Cardiac muscle cell (in vitro differentiated cells and primary cell): ENCODE measurements at regions not wholly inside any gene's neighbourhood (a gene's known extent, or its start where the extent isn't known, plus 50 kb on each side); places are given as distances from the start of the nearest gene placed in this dataset.
"Not testable (repeated sequence)": the region's sequence is repeated elsewhere in the genome, so short reads cannot be mapped to it uniquely, and the experiment has no call there.

Experiments used
- DNase-seq, 2 donors: peaks; one replicate each; pipeline versions ENCODE4 v3.0.0 to v3.0.0-alpha.2; 2010 to 2017; ENCODE audit warnings: low read depth in 1 of 2, low spot score in 1 of 2
- H3K27ac ChIP-seq: fragments of 200-600 bp; sonication (generic); 2 replicates; pipeline ENCODE4 v1.5.1; 2016
- H3K27me3 ChIP-seq: fragments of 200-600 bp; sonication (generic); 2 replicates; pipeline ENCODE4 v1.6.0; 2016; ENCODE audit warnings: control low read depth
- H3K36me3 ChIP-seq: fragments of 200-600 bp; sonication (generic); 2 replicates; pipeline ENCODE4 v1.5.1; 2016; ENCODE audit warnings: control low read depth
- H3K4me1 ChIP-seq: fragments of 200-600 bp; sonication (generic); 2 replicates; pipeline ENCODE4 v1.8.1; 2017; ENCODE audit warnings: low read depth, mild to moderate bottlenecking, mixed run types
- H3K4me3 ChIP-seq: fragments of 200-600 bp; sonication (generic); 2 replicates; pipeline ENCODE4 v1.5.1; 2016; ENCODE audit warnings: mild to moderate bottlenecking
- H3K9me3 ChIP-seq: fragments of 200-600 bp; sonication (generic); 2 replicates; pipeline ENCODE4 v1.5.1; 2017; ENCODE audit warnings: low read depth, mild to moderate bottlenecking, control low read depth
- CTCF ChIP-seq: IDR thresholded peaks from 2 replicates; pipeline ENCODE4 v1.5.1; 2012; ENCODE audit warnings: low read depth, mild to moderate bottlenecking, low read length

DNA sequence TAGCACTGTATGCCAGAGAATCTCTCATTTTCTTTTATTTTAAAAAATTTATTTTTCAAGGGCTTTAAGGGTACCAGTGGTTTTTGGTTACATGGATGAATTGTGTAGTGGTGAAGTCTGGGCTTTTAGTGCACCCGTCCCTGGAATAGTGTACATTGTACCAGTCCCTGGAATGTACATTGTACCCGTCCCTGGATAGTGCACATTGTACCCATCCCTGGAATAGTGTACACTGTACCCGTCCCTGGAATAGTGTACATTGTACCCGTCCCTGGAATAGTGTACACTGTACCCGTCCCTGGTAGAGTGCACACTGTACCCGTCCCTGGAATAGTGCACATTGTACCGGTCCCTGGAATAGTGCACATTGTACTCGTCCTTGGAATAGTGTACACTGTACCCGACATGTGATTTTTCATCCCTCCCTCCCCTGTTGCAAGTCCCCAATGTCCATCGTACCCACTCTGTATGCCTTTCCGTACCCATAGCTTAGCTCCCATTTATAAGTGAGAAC lies 56.1 kb upstream of the HELT start:
- no peak for TF ChIP-seq CTCF
- Histone ChIP-seq H3K4me1 (no peaks in the 10 kb centered on the region), H3K27ac (no peak overlapping the region), H3K4me3 (no peak overlapping the region), H3K9me3 (no peaks in the 10 kb centered on the region), H3K36me3 (no peaks in the 10 kb centered on the region), H3K27me3 (no peaks in the 10 kb centered on the region)
- DNase-seq = no peak

GRCh38 chr4:184965230-184966050 lies 52.9 kb upstream of the HELT start:
- not testable (repeated sequence) for H3K9me3 ChIP-seq, H3K27ac ChIP-seq, DNase-seq, H3K27me3 ChIP-seq, H3K4me3 ChIP-seq, H3K4me1 ChIP-seq, H3K36me3 ChIP-seq

- not testable (repeated sequence) for H3K9me3 ChIP-seq, H3K4me3 ChIP-seq, H3K4me1 ChIP-seq, H3K27ac ChIP-seq, H3K36me3 ChIP-seq, H3K27me3 ChIP-seq, DNase-seq
These were observed 52.1 kb upstream of the HELT start for GRCh38 chr4:184966051-184966691.

- not testable (repeated sequence) for H3K36me3 ChIP-seq, H3K4me1 ChIP-seq, H3K27me3 ChIP-seq, H3K4me3 ChIP-seq, H3K27ac ChIP-seq, H3K9me3 ChIP-seq, DNase-seq
These were observed 50.6 kb upstream of the HELT start for GRCh38 chr4:184967699-184968098.

- H3K36me3 ChIP-seq = no peaks in the 10 kb centered on the region
- H3K27ac ChIP-seq = no peak overlapping the region
- H3K4me1 ChIP-seq = no peaks in the 10 kb centered on the region
- no peaks in the 10 kb centered on the region for H3K27me3 ChIP-seq
- no peak for TF ChIP-seq CTCF
- H3K9me3 ChIP-seq = no peaks in the 10 kb centered on the region
- no peak overlapping the region for H3K4me3 ChIP-seq
- DNase-seq = no peak
These were observed 49.9 kb upstream of the HELT start for GRCh38 chr4:184968366-184968765.
